A549 (cell line): ENCODE measurements at regions not wholly inside any gene's neighbourhood (a gene's known extent, or its start where the extent isn't known, plus 50 kb on each side); places are given as distances from the start of the nearest gene placed in this dataset.

Source experiments
- ATAC-seq, 2 experiments: fragments of 200-7000 bp in 1 of 2; fragments of >200 bp in 1 of 2; cut with Nextera tagmentation in 1 of 2; cut with Tn5 transposase in 1 of 2; 3 replicates each; pipeline versions ENCODE4 v1.8.0 to v1.9.1; 2018 to 2020; ENCODE audit warnings: mild to moderate bottlenecking in 1 of 2, moderate library complexity in 1 of 2
- CTCF ChIA-PET: fragments of 300-600 bp; sonication (Branson Sonifier 250); formaldehyde crosslinking; extraction: SDS; loops from one replicate; lab custom pipeline; 2021; ENCODE audit warnings: antibody characterized with exemption, inconsistent platforms; lab: Yijun Ruan, JAX
- POLR2A ChIA-PET: fragments of 350-600 bp; formaldehyde crosslinking; extraction: SDS; loops from one replicate; lab custom pipeline; 2021; ENCODE audit warnings: antibody characterized with exemption, inconsistent platforms; lab: Yijun Ruan, JAX
- DNase-seq, 2 experiments: peaks; one replicate each; pipeline versions ENCODE4 v3.0.0 to v3.0.0-alpha.2; 2011 to 2016; ENCODE audit warnings: low read depth in 1 of 2, low spot score in 1 of 2
- FAIRE-seq: peaks from 2 replicates; lab custom pipeline; 2011; peaks lifted over from hg19 to GRCh38; lab: Jason Lieb, UNC
- H3K27ac ChIP-seq, 2 experiments: fragments of >200 bp; sonication (Bioruptor Twin); formaldehyde crosslinking; 3 replicates each; pipeline ENCODE4 v1.5.1; 2016 to 2017
- H3K4me1 ChIP-seq: fragments of >200 bp; sonication (Bioruptor Twin); formaldehyde crosslinking; 3 replicates; pipeline ENCODE4 v1.6.1; 2016
- H3K4me2 ChIP-seq: fragments of >200 bp; sonication (Bioruptor Twin); formaldehyde crosslinking; 3 replicates; pipeline ENCODE4 v1.6.1; 2016
- H3K4me3 ChIP-seq: fragments of >200 bp; sonication (Bioruptor Twin); formaldehyde crosslinking; 3 replicates; pipeline ENCODE4 v1.5.1; 2016
- H3K9me3 ChIP-seq: fragments of >200 bp; sonication (Bioruptor Twin); formaldehyde crosslinking; 3 replicates; pipeline ENCODE4 v1.6.1; 2016
- BCL3 ChIP-seq: fragments of >200 bp; sonication (Bioruptor Twin); formaldehyde crosslinking; IDR thresholded peaks from 3 replicates; pipeline ENCODE4 v1.6.1; 2016
- BHLHE40 ChIP-seq: IDR thresholded peaks from 2 replicates; pipeline ENCODE4 v1.6.1; 2012; ENCODE audit warnings: low read depth, low read length, inconsistent platforms
- CBX8 ChIP-seq: fragments of 200-600 bp; sonication (generic); IDR thresholded peaks from 2 replicates; pipeline ENCODE4 v1.6.1; 2016
- CEBPB ChIP-seq, 2 experiments: fragments of >200 bp in 1 of 2; sonication (Bioruptor Twin) in 1 of 2; formaldehyde crosslinking in 1 of 2; IDR thresholded peaks; 2 replicates each; pipeline ENCODE4 v1.6.1; 2012 to 2016
- CHD2 ChIP-seq: fragments of 150-350 bp; IDR thresholded peaks from 2 replicates; pipeline ENCODE4 v1.6.1; 2014; ENCODE audit warnings: low read length; ENCODE audit not compliant: partially characterized antibody
- CTCF ChIP-seq: fragments of >200 bp; sonication (Bioruptor Twin); formaldehyde crosslinking; IDR thresholded peaks from 3 replicates; pipeline ENCODE4 v1.5.1; 2016
- EHMT2 ChIP-seq: fragments of 200-600 bp; sonication (generic); IDR thresholded peaks from 2 replicates; pipeline ENCODE4 v1.6.1; 2016; ENCODE audit warnings: antibody characterized with exemption, low read depth, mild to moderate bottlenecking, moderate library complexity
- ELK1 ChIP-seq: fragments of 150-350 bp; IDR thresholded peaks from 2 replicates; pipeline ENCODE4 v1.6.1; 2014; ENCODE audit warnings: low read depth, mild to moderate bottlenecking, low read length
- EP300 ChIP-seq, 2 experiments: fragments of >200 bp; sonication (Bioruptor Twin); formaldehyde crosslinking; IDR thresholded peaks; 2 replicates in 1 of 2; 3 replicates in 1 of 2; pipeline ENCODE4 v1.6.1; 2016 to 2017
- FOSL2 ChIP-seq, 2 experiments: fragments of 450-650 bp in 1 of 2; fragments of >200 bp in 1 of 2; sonication (Bioruptor Twin) in 1 of 2; formaldehyde crosslinking; IDR thresholded peaks; 2 replicates each; pipeline versions ENCODE4 v1.5.0 to v1.6.1; 2016 to 2020; ENCODE audit warnings: mild to moderate bottlenecking in 1 of 2, moderate library complexity in 1 of 2
- FOXS1 ChIP-seq: fragments of 250-450 bp; sonication (Bioruptor Pico); IDR thresholded peaks from 2 replicates; pipeline ENCODE4 v1.5.0; 2020; ENCODE audit warnings: mild to moderate bottlenecking, moderate library complexity
- HDAC2 ChIP-seq: fragments of 200-600 bp; sonication (generic); IDR thresholded peaks from 2 replicates; pipeline ENCODE4 v1.6.1; 2016
- HES2 ChIP-seq: fragments of >200 bp; sonication (Bioruptor Twin); formaldehyde crosslinking; IDR thresholded peaks from 2 replicates; pipeline ENCODE4 v1.6.1; 2016
- HOXB5 ChIP-seq: fragments of 250-450 bp; sonication (Bioruptor Pico); IDR thresholded peaks from 2 replicates; pipeline ENCODE4 v1.5.0; 2020; ENCODE audit warnings: mild to moderate bottlenecking, moderate library complexity
- KDM5A ChIP-seq: fragments of 200-600 bp; sonication (generic); IDR thresholded peaks from 2 replicates; pipeline ENCODE4 v1.6.1; 2016; ENCODE audit warnings: antibody characterized with exemption, mild to moderate bottlenecking
- PBX3 ChIP-seq: IDR thresholded peaks from 2 replicates; pipeline ENCODE4 v1.6.1; 2012
- RAD21 ChIP-seq, 2 experiments: fragments of >200 bp in 1 of 2; sonication (Bioruptor Twin) in 1 of 2; formaldehyde crosslinking in 1 of 2; IDR thresholded peaks in 1 of 2; conservative IDR thresholded peaks in 1 of 2; 2 replicates in 1 of 2; 3 replicates in 1 of 2; pipeline ENCODE4 v1.6.1; 2012 to 2018; ENCODE audit warnings: inconsistent platforms in 1 of 2
- RARB ChIP-seq: fragments of 250-450 bp; sonication (Bioruptor Pico); IDR thresholded peaks from 2 replicates; pipeline ENCODE4 v1.8.0; 2021; ENCODE audit warnings: mild to moderate bottlenecking, moderate library complexity
- TP53 ChIP-seq: fragments of 250-450 bp; sonication (Bioruptor Pico); IDR thresholded peaks from 2 replicates; pipeline ENCODE4 v1.5.0; 2021; ENCODE audit warnings: mild to moderate bottlenecking, moderate library complexity
- ZSCAN20 ChIP-seq: fragments of 250-450 bp; sonication (Bioruptor Pico); IDR thresholded peaks from 2 replicates; pipeline ENCODE4 v1.8.0; 2022; ENCODE audit warnings: mild to moderate bottlenecking, moderate library complexity
- WGBS: methylation state at CpG from one replicate; pipeline ENCODE4 v1.1.6; 2017; ENCODE audit errors: missing lambda C conversion rate; 5-methylcytosine and 5-hydroxymethylcytosine counted together

GRCh38 chr20:55439070-55439469 is 566.2 kb downstream of the CBLN4 start:
- Histone ChIP-seq H3K9me3 (no peaks in the 10 kb centered on the region), H3K4me3 (no peak overlapping the region), H3K27ac (no peak overlapping the region), H3K4me2 (no peak overlapping the region), H3K4me1 (no peaks in the 10 kb centered on the region)
- ChIA-PET CTCF (no interaction called here), POLR2A (interaction anchor here (0.7 kb wide), 1 partner anchor 20 kb away, joined by 3 read pairs; no protein-coding TSS in a partner anchor)
- WGBS, result 8% methylated on average over 2 of the region's 2 CpGs
- DNase-seq (no peak), ATAC-seq (no peak), FAIRE-seq (no peak)
- TF ChIP-seq CEBPB (IDR thresholded peaks at IDR 0.05), result no peak
- TF ChIP-seq RAD21 (conservative IDR thresholded peaks at IDR 0.05 in 1 of 2, IDR thresholded peaks at IDR 0.05 in 1 of 2), result no peak
- no peak for TF ChIP-seq ELK1
- TF ChIP-seq BCL3, result no peak

GRCh38 chr20:55437798-55438415 is 567.4 kb downstream of the CBLN4 start:
- no peak overlapping the region for H3K27ac ChIP-seq
- FAIRE-seq (no peak), DNase-seq (no peak), ATAC-seq (no peak)
- ChIA-PET POLR2A (no interaction called here), CTCF (no interaction called here)
- no peak overlapping the region for H3K4me2 ChIP-seq
- H3K9me3 ChIP-seq, result no peaks in the 10 kb centered on the region
- TF ChIP-seq ZSCAN20 (CRISPR knock-in tag) (no peak), HES2 (no peak), KDM5A (no peak)
- 2% methylated on average over 6 of the region's 6 CpGs for WGBS
- no peaks in the 10 kb centered on the region for H3K4me1 ChIP-seq
- no peak overlapping the region for H3K4me3 ChIP-seq

GRCh38 chr20:55424968-55425367 is 580.4 kb downstream of the CBLN4 start:
- FAIRE-seq (no peak), ATAC-seq (no peak), DNase-seq (no peak)
- no peak overlapping the region for H3K4me2 ChIP-seq
- 4% methylated on average over 3 of the region's 3 CpGs for WGBS
- H3K9me3 ChIP-seq, result no peaks in the 10 kb centered on the region
- TF ChIP-seq HOXB5 (no peak), FOSL2 (IDR thresholded peaks at IDR 0.05) (no peak), FOSL2 (CRISPR knock-in tag; IDR thresholded peaks at IDR 0.05) (no peak), CBX8 (no peak), TP53 (CRISPR knock-in tag) (no peak), RAD21 (conservative IDR thresholded peaks at IDR 0.05 in 1 of 2, IDR thresholded peaks at IDR 0.05 in 1 of 2) (no peak), HES2 (no peak), FOXS1 (CRISPR knock-in tag) (no peak)
- ChIA-PET CTCF (no interaction called here), POLR2A (no interaction called here)
- no peaks in the 10 kb centered on the region for H3K4me1 ChIP-seq
- H3K4me3 ChIP-seq, result no peak overlapping the region
- H3K27ac ChIP-seq, result no peak overlapping the region

- Histone ChIP-seq H3K4me1 (no peaks in the 10 kb centered on the region), H3K4me3 (no peak overlapping the region), H3K9me3 (no peaks in the 10 kb centered on the region), H3K4me2 (no peak overlapping the region), H3K27ac (no peak overlapping the region)
- FAIRE-seq, result no peak
- TF ChIP-seq FOXS1 (CRISPR knock-in tag) (no peak), CTCF (no peak), FOSL2 (IDR thresholded peaks at IDR 0.05) (no peak), FOSL2 (CRISPR knock-in tag; IDR thresholded peaks at IDR 0.05) (no peak), EHMT2 (no peak), HDAC2 (no peak), PBX3 (no peak), EP300 (IDR thresholded peaks at IDR 0.05) (no peak), BHLHE40 (no peak), RARB (CRISPR knock-in tag) (no peak), CBX8 (no peak), KDM5A (no peak), CHD2 (no peak)
- no peak for ATAC-seq
- ChIA-PET CTCF (no interaction called here), POLR2A (no interaction called here)
- no peak for DNase-seq
- 0% methylated on average over 3 of the region's 3 CpGs for WGBS
Observed at GRCh38 chr20:55424476-55424875, 580.8 kb downstream of the CBLN4 start.
